ENCODE measurements at regions not wholly inside any gene's neighbourhood (a gene's known extent, or its start where the extent isn't known, plus 50 kb on each side); places are given as distances from the start of the nearest gene placed in this dataset.

- Histone ChIP-seq H3K27ac (ENCODE audit: low read length) (no peak overlapping the region), H3K4me3 (ENCODE audit: low read length) (no peak overlapping the region), H3K36me3 (ENCODE audit: control insufficient read depth, insufficient read depth, low read length) (no peaks in the 10 kb centered on the region), H3K27me3 (ENCODE audit: control insufficient read depth, insufficient read depth, low read length) (no peaks in the 10 kb centered on the region), H3K4me1 (ENCODE audit: control insufficient read depth, insufficient read depth, low read length) (no peaks in the 10 kb centered on the region), H3K9me3 (ENCODE audit: control insufficient read depth, low read depth, low read length) (no peaks in the 10 kb centered on the region)
- WGBS (ENCODE audit: insufficient coverage, low lambda C conversion rate): 94% methylated on average over 1 of the region's 1 CpG
- DNase-seq: no peak
Observed at GRCh38 chr13:63607153-63607552, 2191.5 kb upstream of the PCDH20 start.

GRCh38 chr13:63605962-63606361, 2190.3 kb upstream of the PCDH20 start:
- no peaks in the 10 kb centered on the region for H3K4me1 ChIP-seq (ENCODE audit: control insufficient read depth, insufficient read depth, low read length)
- no peaks in the 10 kb centered on the region for H3K9me3 ChIP-seq (ENCODE audit: control insufficient read depth, low read depth, low read length)
- no peak overlapping the region for H3K4me3 ChIP-seq (ENCODE audit: low read length)
- no peak overlapping the region for H3K27ac ChIP-seq (ENCODE audit: low read length)
- no peak for DNase-seq
- no peaks in the 10 kb centered on the region for H3K27me3 ChIP-seq (ENCODE audit: control insufficient read depth, insufficient read depth, low read length)
- H3K36me3 ChIP-seq (ENCODE audit: control insufficient read depth, insufficient read depth, low read length): no peaks in the 10 kb centered on the region

GRCh38 chr13:63605403-63605802, 2189.8 kb upstream of the PCDH20 start:
- no peaks in the 10 kb centered on the region for H3K4me1 ChIP-seq (ENCODE audit: control insufficient read depth, insufficient read depth, low read length)
- no peaks in the 10 kb centered on the region for H3K9me3 ChIP-seq (ENCODE audit: control insufficient read depth, low read depth, low read length)
- no peak overlapping the region for H3K4me3 ChIP-seq (ENCODE audit: low read length)
- H3K27ac ChIP-seq (ENCODE audit: low read length): no peak overlapping the region
- no CpG with 5 or more reads among the region's 2 CpGs for WGBS (ENCODE audit: insufficient coverage, low lambda C conversion rate)
- DNase-seq: no peak
- H3K27me3 ChIP-seq (ENCODE audit: control insufficient read depth, insufficient read depth, low read length): no peaks in the 10 kb centered on the region
- no peaks in the 10 kb centered on the region for H3K36me3 ChIP-seq (ENCODE audit: control insufficient read depth, insufficient read depth, low read length)

GRCh38 chr13:63595811-63596210, 2180.2 kb upstream of the PCDH20 start:
- H3K4me3 ChIP-seq (ENCODE audit: low read length): no peak overlapping the region
- H3K9me3 ChIP-seq (ENCODE audit: control insufficient read depth, low read depth, low read length): no peaks in the 10 kb centered on the region
- H3K27me3 ChIP-seq (ENCODE audit: control insufficient read depth, insufficient read depth, low read length): no peaks in the 10 kb centered on the region
- no peaks in the 10 kb centered on the region for H3K36me3 ChIP-seq (ENCODE audit: control insufficient read depth, insufficient read depth, low read length)
- no peaks in the 10 kb centered on the region for H3K4me1 ChIP-seq (ENCODE audit: control insufficient read depth, insufficient read depth, low read length)
- no peak overlapping the region for H3K27ac ChIP-seq (ENCODE audit: low read length)
- DNase-seq: no peak
- 87% methylated on average over 3 of the region's 7 CpGs for WGBS (ENCODE audit: insufficient coverage, low lambda C conversion rate)

- 90% methylated on average over 2 of the region's 7 CpGs for WGBS (ENCODE audit: insufficient coverage, low lambda C conversion rate)
- Histone ChIP-seq H3K9me3 (ENCODE audit: control insufficient read depth, low read depth, low read length) (peaks cover 4% of the 10 kb centered on the region), H3K36me3 (ENCODE audit: control insufficient read depth, insufficient read depth, low read length) (no peaks in the 10 kb centered on the region), H3K27me3 (ENCODE audit: control insufficient read depth, insufficient read depth, low read length) (no peaks in the 10 kb centered on the region), H3K27ac (ENCODE audit: low read length) (no peak overlapping the region), H3K4me1 (ENCODE audit: control insufficient read depth, insufficient read depth, low read length) (no peaks in the 10 kb centered on the region), H3K4me3 (ENCODE audit: low read length) (no peak overlapping the region)
- DNase-seq: no peak
Observed at GRCh38 chr13:63586467-63586866, 2170.8 kb upstream of the PCDH20 start.

GRCh38 chr13:63578796-63579195, 2163.1 kb upstream of the PCDH20 start:
- no peak for DNase-seq
- H3K4me3 ChIP-seq (ENCODE audit: low read length): no peak overlapping the region
- H3K27ac ChIP-seq (ENCODE audit: low read length): no peak overlapping the region
- peaks cover 4% of the 10 kb centered on the region for H3K9me3 ChIP-seq (ENCODE audit: control insufficient read depth, low read depth, low read length)
- 95% methylated on average over 2 of the region's 2 CpGs for WGBS (ENCODE audit: insufficient coverage, low lambda C conversion rate)
- no peaks in the 10 kb centered on the region for H3K27me3 ChIP-seq (ENCODE audit: control insufficient read depth, insufficient read depth, low read length)
- no peaks in the 10 kb centered on the region for H3K36me3 ChIP-seq (ENCODE audit: control insufficient read depth, insufficient read depth, low read length)
- H3K4me1 ChIP-seq (ENCODE audit: control insufficient read depth, insufficient read depth, low read length): no peaks in the 10 kb centered on the region

- no peak overlapping the region for H3K4me3 ChIP-seq (ENCODE audit: low read length)
- no peak for DNase-seq
- no peaks in the 10 kb centered on the region for H3K4me1 ChIP-seq (ENCODE audit: control insufficient read depth, insufficient read depth, low read length)
- no peaks in the 10 kb centered on the region for H3K27me3 ChIP-seq (ENCODE audit: control insufficient read depth, insufficient read depth, low read length)
- no peaks in the 10 kb centered on the region for H3K36me3 ChIP-seq (ENCODE audit: control insufficient read depth, insufficient read depth, low read length)
- WGBS (ENCODE audit: insufficient coverage, low lambda C conversion rate): no CpG with 5 or more reads among the region's 1 CpG
- no peak overlapping the region for H3K27ac ChIP-seq (ENCODE audit: low read length)
- H3K9me3 ChIP-seq (ENCODE audit: control insufficient read depth, low read depth, low read length): no peaks in the 10 kb centered on the region
Observed at GRCh38 chr13:63567031-63567430, 2151.4 kb upstream of the PCDH20 start.

- no peaks in the 10 kb centered on the region for H3K27me3 ChIP-seq (ENCODE audit: control insufficient read depth, insufficient read depth, low read length)
- no peak overlapping the region for H3K27ac ChIP-seq (ENCODE audit: low read length)
- WGBS (ENCODE audit: insufficient coverage, low lambda C conversion rate): no CpG with 5 or more reads among the region's 1 CpG
- no peak overlapping the region for H3K4me3 ChIP-seq (ENCODE audit: low read length)
- DNase-seq: no peak
- no peaks in the 10 kb centered on the region for H3K36me3 ChIP-seq (ENCODE audit: control insufficient read depth, insufficient read depth, low read length)
- H3K4me1 ChIP-seq (ENCODE audit: control insufficient read depth, insufficient read depth, low read length): no peaks in the 10 kb centered on the region
- H3K9me3 ChIP-seq (ENCODE audit: control insufficient read depth, low read depth, low read length): no peaks in the 10 kb centered on the region
Observed at GRCh38 chr13:63554157-63554556, 2138.5 kb upstream of the PCDH20 start.

GRCh38 chr13:63551731-63552130, 2136.1 kb upstream of the PCDH20 start:
- H3K4me3 ChIP-seq (ENCODE audit: low read length): no peak overlapping the region
- no peaks in the 10 kb centered on the region for H3K9me3 ChIP-seq (ENCODE audit: control insufficient read depth, low read depth, low read length)
- no peaks in the 10 kb centered on the region for H3K36me3 ChIP-seq (ENCODE audit: control insufficient read depth, insufficient read depth, low read length)
- WGBS (ENCODE audit: insufficient coverage, low lambda C conversion rate): 83% methylated on average over 1 of the region's 3 CpGs
- H3K27me3 ChIP-seq (ENCODE audit: control insufficient read depth, insufficient read depth, low read length): no peaks in the 10 kb centered on the region
- no peak for DNase-seq
- no peak overlapping the region for H3K27ac ChIP-seq (ENCODE audit: low read length)
- no peaks in the 10 kb centered on the region for H3K4me1 ChIP-seq (ENCODE audit: control insufficient read depth, insufficient read depth, low read length)

GRCh38 chr13:63546524-63546923, 2130.9 kb upstream of the PCDH20 start:
- no peak for DNase-seq
- H3K4me1 ChIP-seq (ENCODE audit: control insufficient read depth, insufficient read depth, low read length): no peaks in the 10 kb centered on the region

GRCh38 chr13:63542770-63543169, 2127.1 kb upstream of the PCDH20 start:
- Histone ChIP-seq H3K9me3 (ENCODE audit: control insufficient read depth, low read depth, low read length) (no peaks in the 10 kb centered on the region), H3K27me3 (ENCODE audit: control insufficient read depth, insufficient read depth, low read length) (no peaks in the 10 kb centered on the region), H3K36me3 (ENCODE audit: control insufficient read depth, insufficient read depth, low read length) (no peaks in the 10 kb centered on the region), H3K4me1 (ENCODE audit: control insufficient read depth, insufficient read depth, low read length) (no peaks in the 10 kb centered on the region), H3K27ac (ENCODE audit: low read length) (no peak overlapping the region), H3K4me3 (ENCODE audit: low read length) (no peak overlapping the region)
- no peak for DNase-seq
- no CpG with 5 or more reads among the region's 1 CpG for WGBS (ENCODE audit: insufficient coverage, low lambda C conversion rate)

More at GRCh38 chr13:63546524-63546923, 2130.9 kb upstream of the PCDH20 start:
- no peak overlapping the region for H3K4me3 ChIP-seq (ENCODE audit: low read length)
- WGBS (ENCODE audit: insufficient coverage, low lambda C conversion rate): 38% methylated on average over 1 of the region's 2 CpGs
- no peaks in the 10 kb centered on the region for H3K36me3 ChIP-seq (ENCODE audit: control insufficient read depth, insufficient read depth, low read length)
- no peaks in the 10 kb centered on the region for H3K27me3 ChIP-seq (ENCODE audit: control insufficient read depth, insufficient read depth, low read length)
- H3K27ac ChIP-seq (ENCODE audit: low read length): no peak overlapping the region
- no peaks in the 10 kb centered on the region for H3K9me3 ChIP-seq (ENCODE audit: control insufficient read depth, low read depth, low read length)
